GM21515 (cell line): ENCODE measurements at regions not wholly inside any gene's neighbourhood (a gene's known extent, or its start where the extent isn't known, plus 50 kb on each side); places are given as distances from the start of the nearest gene placed in this dataset.
"Not testable (repeated sequence)": the region's sequence is repeated elsewhere in the genome, so short reads cannot be mapped to it uniquely, and the experiment has no call there.

Experiments used
- ATAC-seq: cut with Tn5 transposase; IDR thresholded peaks from one replicate; pipeline ENCODE4 v1.9.1; 2021; ENCODE audit not compliant: unreplicated experiment

DNA sequence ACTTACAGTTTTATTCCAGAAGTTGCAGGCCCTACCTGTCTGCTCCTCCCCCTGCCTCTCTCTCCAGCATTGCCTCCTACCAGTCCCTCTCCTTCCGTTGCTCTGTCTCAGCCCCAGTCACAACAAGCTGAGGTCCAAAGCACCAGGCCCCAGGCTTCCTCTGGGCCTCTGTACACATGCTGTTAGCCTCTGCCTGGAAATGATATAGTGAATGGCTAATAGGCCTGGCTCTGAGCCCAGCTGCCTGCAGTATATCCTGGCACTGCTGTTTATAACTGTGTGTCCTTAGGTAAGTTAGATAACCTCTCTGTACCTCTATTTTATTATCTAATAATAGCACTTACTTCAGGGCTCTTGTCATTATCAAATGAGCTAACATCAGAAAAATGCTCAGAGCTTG, 114.9 kb upstream of the PWP1 start:
- ATAC-seq = no peak

- ATAC-seq = no peak
Observed at GRCh38 chr12:107571492-107571891, 114.1 kb upstream of the PWP1 start.

- ATAC-seq = no peak
Observed at GRCh38 chr12:107574691-107575090, 110.9 kb upstream of the PWP1 start.

DNA sequence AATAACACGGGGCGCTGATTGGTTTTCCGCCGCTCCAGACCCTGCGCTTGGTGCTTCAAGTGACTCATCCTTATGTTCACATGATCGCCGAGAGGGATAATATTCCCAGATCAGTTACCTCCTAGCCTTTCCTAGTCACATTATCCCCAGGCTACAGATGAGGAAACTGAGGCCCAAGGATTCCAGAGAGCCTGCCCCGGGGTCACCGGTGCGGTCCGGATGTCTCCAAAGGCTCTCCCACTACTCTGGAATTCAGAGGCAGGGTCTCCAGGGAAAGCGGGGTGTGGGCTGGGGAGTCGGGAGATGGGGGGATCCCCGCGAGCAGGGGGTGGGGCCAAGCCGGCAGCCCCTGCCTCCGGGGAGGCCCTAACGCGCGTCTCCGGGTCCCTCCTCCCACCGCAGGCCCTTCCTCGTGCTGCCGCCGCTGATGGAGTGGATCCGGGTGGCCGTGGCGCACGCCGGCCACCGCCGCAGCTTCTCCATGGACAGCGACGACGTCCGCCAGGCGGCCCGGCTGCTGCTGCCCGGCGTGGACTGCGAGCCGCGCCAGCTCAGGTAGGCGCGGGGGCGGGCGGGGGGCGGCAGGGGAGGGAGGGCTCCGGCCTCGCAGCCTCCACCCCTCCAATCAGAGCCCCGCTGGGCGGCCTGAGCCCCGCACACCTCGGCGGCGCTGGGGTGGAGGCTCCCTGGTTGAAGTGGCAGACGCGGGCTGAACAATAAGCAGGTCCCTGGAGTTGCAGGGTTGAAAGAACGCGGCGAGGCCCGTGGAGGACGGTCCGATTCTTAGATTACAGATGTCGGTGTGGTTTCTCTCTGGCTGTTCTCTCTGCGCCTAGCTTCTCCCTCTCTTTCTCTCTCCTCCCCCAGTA, 104.6 kb upstream of the PWP1 start:
- ATAC-seq = no peak

DNA sequence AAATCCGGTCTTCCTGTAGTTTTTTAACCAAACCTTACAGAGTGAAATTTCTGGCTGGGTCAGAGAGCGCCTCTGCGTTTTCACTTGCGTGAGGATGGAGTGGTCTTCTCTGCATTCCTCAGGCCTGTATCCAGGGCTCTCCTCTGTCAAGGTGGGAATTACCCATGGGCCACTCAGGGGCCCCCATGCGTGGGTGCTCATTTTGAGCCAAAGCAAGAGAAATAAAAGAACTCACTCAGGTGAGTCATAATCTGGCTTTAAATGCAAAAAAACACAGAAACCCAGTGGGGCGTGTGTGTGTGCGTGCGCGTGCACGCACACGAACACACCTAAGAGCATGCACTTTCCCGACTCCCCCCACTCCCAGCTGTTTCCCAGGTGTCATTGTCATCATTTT, 104.0 kb upstream of the PWP1 start:
- no peak for ATAC-seq

- ATAC-seq = no peak
Observed at GRCh38 chr12:107583551-107583950, 102.0 kb upstream of the PWP1 start.

- ATAC-seq = no peak
Observed at GRCh38 chr12:107584563-107584962, 101.0 kb upstream of the PWP1 start.

DNA sequence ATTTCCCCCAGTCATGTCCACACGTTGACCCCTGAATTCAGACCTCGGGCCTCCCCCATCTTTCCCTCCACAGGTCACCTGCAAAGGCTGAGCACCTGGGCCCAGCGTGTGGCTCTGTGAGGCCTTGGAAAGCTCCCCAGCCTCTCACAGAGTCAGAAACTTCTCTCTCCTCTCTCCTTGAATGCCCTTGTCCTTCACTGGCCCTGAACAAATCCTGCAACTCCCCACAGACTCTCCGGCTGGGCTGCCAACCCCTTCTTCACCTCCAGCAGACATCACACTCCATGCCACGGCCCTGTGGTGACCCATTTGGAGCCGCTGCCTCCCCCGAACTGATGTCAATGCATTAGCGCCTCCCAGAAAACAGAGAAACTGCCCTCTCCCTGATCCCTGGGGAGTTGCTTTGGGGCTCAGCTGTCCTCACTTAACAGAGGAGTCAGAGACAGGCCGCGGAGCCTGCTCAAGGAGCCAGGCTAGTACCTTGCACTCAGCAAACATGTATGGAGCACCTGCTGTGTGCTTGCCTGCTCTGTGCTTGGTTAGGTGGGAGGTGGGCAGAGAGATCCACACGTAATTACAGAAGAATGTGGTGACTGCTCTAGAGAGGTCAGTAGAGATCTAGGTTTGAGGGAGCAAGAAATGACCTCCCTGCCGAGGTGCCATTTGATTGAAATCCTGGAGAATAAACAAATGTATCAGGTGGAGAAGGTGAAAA, 99.2 kb upstream of the PWP1 start:
- no peak for ATAC-seq

DNA sequence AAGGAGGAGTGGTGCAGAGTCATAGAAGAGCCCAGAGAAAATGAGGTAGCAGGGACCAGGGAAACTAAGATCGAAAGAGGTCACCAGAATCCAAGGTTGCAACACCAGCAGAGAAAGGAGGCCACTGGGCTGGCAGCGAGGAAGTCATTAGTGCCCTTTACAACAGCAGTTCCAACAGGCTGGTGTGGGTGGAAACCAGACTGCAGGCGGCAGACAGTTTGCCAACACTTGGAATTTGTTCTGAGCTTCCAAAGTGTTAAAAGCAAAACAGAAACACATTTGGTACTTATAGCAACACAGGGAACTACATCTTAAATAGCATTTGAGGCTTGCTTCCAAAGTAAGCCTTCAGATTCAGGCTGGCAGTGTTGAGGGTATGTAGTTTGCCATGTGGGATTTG, 95.2 kb upstream of the PWP1 start:
- ATAC-seq = no peak

DNA sequence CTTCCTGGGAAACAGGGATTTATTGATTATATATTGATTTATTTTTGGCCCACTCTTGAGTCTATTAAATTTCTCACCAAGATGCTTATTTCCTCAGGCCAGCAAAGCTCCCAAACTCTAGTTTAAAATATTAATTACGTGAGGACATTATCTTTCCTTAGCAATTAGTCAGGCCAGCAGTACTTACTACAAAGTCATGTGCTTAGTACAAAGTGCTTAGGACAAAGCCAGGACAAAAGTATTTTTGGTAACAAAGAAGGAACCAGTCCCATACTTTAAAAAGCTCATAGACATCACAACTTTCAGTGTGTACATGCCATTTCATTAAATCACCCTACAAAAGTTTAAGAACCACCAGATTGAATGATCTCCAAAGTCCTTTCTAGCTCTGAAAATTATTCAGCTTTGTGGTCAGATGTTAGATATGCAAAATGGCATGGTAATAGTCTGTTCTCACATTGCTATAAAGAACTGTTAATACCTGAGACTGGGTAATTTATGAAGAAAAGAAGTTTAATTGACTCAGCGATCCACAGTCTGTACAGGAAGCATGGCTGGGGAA, 94.7 kb upstream of the PWP1 start:
- ATAC-seq = no peak

- ATAC-seq = no peak
Observed at GRCh38 chr12:107593713-107594381, 91.8 kb upstream of the PWP1 start.

DNA sequence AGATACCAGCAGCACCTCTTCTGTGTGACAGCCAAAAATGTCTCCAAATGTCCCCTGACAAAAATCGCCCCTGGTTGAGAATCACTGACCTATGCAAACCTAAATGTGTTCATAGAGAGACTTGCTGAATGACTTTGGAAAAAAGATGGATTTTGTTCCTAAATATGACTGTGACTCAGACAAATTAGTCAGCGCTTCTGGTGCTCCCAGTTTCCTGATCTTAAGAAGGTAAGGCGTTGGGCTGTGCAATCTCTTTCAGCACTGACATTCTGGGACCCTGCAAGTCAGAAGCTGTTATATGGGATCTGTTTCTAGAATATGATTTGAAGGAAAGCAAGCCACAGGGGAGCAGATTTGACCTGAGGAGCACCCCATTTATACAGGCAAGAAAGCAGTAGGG, 90.6 kb upstream of the PWP1 start:
- no peak for ATAC-seq

DNA sequence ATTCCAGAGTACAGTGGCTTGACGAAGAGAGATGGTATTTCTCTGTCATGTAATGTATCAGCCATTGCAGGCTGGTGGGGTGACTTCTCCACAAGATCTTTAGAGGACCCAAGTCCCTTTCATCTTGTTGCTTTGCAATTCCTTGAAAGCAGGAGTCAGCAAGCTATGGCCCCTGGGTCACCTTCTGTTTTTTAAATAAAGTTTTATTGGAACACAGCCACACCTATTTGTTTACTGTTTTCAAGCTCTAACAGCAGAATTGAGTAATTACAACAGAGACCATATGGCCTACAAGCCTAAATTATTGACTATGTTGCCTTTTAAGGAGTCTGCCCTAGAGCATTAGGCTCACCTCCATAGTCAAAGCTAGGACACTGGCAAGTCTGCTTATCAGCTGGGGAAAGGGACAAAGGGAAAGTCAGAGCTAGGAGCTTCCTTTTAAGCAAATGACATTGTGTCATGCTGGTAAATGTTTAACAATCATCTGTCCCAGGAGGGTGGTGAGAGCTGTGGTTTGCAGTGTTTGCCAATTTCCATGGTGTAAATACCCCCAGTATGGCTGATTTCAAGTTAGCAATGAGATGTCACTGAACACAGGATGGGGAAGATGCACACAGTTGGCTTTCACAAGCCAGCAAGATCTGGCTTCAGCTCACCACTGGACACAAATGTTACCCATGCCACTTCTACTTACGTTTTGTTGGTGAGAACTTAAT, 87.7 kb upstream of the PWP1 start:
- ATAC-seq = no peak

GRCh38 chr12:107598906-107599305, 86.7 kb upstream of the PWP1 start:
- no peak for ATAC-seq

GRCh38 chr12:107600581-107601144, 84.9 kb upstream of the PWP1 start:
- ATAC-seq = no peak

GRCh38 chr12:107602446-107602845, 83.2 kb upstream of the PWP1 start:
- no peak for ATAC-seq

DNA sequence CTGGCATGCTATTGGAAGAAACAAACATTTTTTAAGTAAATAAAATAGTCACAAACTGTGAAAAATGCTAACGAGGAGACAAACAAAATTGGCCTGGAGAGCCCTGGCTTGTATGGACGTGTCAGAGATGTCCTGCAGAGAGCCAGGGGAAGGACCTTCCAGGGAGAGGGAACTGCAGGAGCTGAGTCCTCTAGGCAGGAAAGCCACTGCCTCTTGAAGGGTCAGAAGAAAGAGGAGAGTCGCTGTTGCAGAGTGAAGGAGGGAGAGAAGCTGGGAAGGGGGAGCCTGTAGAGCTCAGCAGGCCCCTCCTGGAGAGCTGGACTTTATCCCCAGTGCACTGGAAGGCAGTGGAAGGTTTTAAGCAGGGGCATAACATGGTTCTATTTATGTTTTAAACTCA, 80.3 kb upstream of the PWP1 start:
- ATAC-seq = no peak

DNA sequence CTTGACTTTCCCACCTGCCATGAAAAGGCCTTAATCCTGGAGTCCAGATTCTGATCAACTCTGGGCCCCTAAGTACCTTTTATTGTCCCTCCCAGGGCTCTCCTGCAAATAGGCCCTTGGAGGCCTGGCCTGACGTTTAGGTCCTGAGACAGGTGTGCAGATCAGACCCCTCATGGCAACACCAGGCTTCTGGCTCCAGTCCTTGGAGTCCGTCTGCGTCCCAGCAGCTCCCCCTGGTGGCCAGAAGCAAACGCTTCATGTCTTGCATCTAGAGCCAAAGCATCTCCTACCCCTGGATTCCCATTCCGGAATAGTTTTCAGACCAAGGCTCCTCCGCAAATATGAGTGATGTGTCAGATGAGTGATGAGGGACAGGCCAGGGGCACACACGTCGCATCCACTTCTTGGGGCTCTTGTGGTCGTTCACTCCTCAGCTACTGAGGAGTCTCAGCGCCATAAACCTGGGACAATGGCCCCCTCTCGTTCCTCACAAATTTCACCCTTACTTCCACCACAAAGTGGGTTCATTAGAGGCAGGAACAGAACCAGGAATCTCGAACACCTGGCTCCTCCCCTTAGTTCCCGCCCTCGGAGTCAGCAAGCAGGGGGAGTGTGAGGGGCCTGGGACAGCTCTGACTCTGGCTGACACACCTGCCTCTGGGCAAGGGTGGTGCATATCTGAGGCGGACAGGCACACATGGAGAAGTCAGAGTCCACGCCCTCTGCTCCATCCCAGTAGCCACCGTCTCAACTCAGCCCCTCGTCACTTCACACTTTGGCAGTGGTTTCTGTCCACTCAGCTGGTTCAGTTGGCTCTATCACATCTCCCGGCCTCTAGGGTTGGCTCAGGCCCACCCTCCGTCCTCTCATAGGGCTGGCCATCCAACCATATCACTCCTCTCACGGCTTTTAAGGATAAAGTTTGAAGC, 77.9 kb upstream of the PWP1 start:
- ATAC-seq = no peak

DNA sequence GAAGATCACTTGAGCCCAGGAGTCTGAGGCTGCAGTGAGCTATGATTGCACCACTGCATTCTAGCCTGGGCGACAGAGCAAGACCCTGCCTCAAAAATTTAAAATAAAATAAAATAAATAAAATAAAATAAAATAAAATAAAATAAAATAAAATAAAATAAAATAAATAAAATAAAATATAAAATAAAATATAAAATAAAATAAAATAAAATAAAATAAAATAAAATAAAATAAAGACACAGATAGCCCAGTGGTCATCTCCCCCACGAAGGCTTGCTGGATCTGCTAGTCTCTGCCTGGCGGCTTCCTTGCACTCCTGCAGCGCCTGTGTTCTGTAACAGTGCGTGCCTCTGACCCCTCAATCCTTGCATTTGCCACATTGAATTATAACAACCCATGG, 76.8 kb upstream of the PWP1 start:
- not testable (repeated sequence) for ATAC-seq
